G401 (cell line): ENCODE measurements at regions not wholly inside any gene's neighbourhood (a gene's known extent, or its start where the extent isn't known, plus 50 kb on each side); places are given as distances from the start of the nearest gene placed in this dataset.

Experiments used
- DNase-seq: peaks from one replicate; pipeline ENCODE4 v3.0.0-alpha.2; 2015; ENCODE audit warnings: low spot score
- in situ Hi-C: cut with HindIII; loops from 2 replicates; pipeline ENCODE4 v1.10.0; 2016; ENCODE audit warnings: low sequenced_read_pairs, mixed read lengths

DNA sequence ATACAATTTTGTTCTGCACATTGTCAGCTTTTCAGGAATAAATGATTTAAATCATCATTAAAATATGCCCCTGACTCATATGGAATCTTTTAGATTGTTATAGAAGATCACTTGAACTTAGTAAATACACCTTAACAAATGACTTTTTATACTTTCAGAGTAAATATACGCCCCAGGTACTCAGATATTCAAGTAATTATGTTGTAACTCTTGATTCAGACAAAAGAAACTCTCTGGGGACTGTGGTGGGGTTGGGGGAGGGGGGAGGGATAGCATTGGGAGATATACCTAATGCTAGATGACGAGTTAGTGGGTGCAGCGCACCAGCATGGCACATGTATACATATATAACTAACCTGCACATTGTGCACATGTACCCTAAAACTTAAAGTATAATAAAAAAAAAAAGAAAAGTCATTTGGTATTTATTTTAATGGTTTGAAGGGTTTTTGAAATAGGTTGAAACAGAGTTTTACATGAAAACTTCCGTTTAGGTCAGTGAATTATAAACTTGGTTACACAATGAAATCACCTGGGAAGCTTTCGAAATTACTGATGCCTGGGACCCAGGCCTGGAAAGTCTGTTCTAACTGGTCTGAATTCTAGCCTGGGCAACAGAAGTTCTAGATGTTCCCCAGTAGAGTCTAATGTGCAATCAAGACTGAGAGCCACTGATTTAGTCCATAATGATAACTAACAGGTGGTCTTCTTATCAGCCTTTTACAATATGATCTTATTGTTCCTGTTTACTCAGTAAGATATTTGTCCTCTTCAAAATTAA is 320.5 kb upstream of the NR5A2 start:
- DNase-seq, result no peak
- in situ Hi-C loops, result no loop called here

DNA sequence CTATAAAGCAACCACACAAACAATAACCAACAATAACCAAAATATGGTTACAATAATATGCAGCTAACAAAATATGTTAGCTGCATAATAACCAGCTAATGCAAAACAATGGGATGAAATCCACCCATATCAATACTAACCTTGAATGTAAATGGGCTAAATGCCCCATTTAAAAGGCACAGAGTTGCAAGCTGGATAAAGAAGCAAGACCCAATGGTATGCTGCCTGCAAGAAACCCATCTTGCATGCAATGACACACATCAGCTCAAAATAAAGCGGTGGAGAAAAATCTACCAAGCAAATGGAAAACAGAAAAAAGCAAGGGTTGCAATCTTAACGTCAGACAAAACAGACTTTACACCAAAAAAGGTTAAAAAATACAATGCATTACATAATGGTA is 316.5 kb upstream of the NR5A2 start:
- in situ Hi-C loops, result no loop called here
- DNase-seq, result no peak

DNA sequence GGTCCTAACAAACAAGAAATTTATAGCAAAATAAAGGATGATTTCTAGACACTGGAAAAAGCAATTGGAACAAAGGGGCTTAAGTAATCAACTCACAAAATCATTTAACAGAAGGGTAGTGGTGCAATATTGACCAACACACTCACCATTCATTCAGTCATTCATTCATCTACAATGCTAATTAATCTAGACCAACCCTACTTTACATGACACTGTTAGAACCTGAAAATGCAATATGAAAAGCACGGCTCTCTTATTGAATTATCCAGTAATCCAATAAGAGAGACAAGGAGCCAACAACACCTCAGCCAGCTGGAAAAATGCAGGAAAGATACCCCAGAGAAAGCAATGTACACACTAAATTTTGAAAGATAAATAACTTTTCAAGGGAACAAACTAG is 310.8 kb upstream of the NR5A2 start:
- no peak for DNase-seq
- in situ Hi-C loops, result no loop called here

DNA sequence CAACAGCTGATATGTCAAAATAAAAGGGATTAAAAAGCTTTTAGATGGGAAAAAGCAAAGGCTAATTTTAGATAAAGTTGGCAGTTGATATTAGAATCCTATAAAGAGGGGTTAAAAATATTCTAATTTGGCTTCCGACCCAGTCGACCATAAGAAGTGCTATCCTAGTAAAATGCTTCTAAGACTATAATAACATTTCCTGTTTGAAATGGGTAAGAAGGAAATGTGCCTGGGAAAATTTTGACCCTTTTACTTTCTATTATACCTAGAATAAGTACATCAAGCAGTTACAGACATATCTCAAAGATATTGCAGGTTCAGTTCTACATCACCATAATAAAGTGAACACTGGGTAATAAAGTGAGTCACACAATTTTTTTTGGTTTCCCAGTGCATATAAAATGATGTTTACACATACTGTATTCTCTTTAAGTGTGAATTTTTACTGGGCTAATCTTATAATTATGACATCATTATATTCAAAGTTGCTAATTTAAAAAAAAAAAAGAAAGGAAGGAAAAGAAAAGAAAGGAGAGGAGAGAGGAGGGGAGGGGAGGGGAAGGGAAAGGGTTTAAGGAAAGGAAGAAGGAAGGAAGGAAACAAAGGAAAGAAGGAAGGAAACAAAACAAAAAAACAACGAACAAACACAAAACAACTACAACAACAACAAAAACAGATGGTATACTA is 308.2 kb upstream of the NR5A2 start:
- DNase-seq, result no peak
- in situ Hi-C loops, result no loop called here

DNA sequence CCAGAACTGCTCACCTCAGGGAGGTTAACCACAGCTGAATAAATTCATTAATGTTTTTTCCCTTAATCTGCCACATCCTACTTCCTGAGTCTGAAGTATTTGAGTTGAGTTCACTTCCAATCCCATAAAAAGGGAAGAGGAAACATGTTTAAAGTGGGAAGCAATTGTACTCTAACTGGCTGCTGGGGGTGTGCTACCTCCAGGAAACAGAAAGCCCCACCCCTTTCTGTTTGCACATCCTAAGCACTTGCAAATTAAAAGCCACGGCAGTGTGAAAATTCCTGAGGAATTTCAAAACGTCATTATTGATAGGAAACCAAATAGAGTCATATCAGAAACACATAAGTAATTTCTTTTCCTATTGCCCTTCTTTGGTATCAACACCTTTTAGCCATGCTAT is 307.0 kb upstream of the NR5A2 start:
- DNase-seq, result no peak
- in situ Hi-C loops, result no loop called here

DNA sequence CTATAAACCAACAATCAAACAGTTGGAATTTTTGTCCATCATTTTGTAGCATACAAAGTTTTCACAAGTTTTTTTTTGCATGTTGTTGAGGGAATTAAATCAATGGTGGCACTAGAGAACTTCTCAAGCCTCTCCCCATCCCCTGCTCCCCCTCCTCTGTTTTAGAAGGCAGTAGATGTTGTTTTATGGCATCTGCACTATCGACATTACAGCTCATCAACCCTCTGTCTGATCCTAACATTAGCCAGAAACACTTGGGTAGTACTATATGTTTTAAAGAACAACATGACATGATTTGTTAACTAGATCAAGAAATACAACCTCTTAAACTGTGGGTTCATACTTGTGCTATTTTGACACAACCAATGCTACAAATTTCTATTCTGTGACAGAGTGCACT is 306.5 kb upstream of the NR5A2 start:
- DNase-seq, result no peak
- in situ Hi-C loops, result no loop called here

DNA sequence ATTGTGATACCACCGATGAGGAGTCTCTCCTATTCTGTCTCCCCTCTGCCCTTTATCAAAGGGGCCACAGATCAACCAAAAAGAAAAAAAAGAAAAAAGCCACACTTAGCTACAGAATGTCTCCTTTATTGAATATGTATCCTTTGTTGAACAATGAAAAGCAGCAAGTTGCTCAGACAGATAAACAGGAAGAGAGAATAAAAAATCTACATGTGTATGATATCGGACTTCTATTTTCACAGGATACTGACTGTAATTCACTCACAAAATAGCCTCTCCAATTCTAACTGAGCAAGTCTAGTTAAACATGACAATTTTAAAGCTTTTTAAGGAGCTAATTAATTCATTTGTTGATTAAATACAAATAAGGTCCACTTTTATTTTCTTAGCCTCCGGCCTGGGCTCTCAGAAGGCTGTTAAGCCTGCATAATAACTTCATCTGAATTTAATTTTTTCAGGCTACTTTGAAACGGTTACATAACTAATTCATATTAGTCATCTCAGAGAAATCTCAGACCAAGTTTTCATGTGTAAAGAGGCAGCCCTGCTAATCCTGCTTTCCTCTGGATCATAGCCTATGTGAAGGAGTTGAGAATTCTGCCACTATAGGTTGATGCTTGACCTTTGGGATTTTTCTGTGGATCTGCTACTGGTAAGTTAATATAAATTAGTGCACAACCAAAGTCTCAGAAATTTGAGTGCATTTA is 304.1 kb upstream of the NR5A2 start:
- DNase-seq, result no peak
- in situ Hi-C loops, result no loop called here

DNA sequence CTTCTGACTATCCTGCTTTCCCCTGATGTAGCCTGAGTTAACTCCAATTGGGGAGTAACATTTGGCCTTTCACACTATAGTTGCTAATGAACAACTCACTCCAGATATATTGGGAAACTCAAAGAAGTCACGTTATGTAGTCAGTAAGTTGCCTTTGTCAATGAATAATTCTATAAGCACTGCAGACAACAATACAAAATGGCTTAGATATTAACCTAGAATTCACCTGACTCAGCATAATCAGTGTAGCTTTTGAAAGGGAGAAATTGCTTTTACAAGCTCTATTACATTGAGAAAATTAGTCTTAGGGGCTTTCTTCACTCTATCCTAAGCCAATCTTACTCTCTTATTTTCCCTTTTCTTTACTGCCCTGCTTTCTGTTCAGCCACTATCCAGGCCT is 303.5 kb upstream of the NR5A2 start:
- in situ Hi-C loops, result no loop called here
- no peak for DNase-seq

DNA sequence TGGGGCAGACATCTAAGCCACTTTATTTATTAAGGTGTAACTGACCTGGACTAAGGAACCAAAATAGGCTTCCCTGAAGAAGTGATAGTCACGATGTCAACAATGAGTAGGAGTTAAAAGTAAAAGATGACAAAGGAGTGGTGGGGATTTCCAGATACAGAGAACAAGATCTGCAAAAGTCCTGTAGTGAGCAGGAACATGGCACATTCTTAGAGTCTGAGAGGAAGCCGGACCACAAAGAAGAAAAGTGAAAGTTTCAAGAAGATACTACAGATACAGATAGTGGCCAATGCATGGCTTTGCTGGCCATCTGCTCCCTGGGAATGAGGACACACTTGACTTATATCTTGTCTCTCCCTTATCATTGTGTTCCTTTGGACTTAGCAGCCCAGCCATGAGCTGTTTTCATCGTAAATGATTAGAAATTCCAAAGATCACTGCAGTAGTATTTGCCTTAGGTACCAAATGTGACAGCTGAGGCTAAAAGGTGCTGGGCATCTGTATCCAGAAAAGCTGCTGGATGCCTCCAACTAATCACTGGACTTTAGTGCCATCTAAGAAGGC is 302.4 kb upstream of the NR5A2 start:
- DNase-seq, result no peak
- in situ Hi-C loops, result no loop called here

DNA sequence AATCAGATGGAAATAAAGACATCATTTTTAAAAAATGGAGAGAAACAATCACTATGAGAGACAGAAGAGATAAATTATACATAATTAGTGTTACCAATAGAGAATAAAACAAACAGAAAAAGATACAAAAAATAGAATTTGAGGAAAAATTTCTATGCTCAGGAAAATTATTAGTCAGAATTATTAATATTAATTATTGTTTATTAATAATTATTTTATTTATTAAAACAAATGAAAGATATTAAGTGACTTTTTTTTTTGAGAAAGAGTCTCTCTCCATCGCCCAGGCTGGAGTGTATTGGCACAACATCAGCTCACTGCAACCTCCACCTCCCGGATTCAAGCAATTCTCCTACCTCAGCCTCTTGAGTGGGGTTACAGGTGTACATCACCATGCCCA is 299.8 kb upstream of the NR5A2 start:
- DNase-seq, result no peak
- in situ Hi-C loops, result no loop called here

DNA sequence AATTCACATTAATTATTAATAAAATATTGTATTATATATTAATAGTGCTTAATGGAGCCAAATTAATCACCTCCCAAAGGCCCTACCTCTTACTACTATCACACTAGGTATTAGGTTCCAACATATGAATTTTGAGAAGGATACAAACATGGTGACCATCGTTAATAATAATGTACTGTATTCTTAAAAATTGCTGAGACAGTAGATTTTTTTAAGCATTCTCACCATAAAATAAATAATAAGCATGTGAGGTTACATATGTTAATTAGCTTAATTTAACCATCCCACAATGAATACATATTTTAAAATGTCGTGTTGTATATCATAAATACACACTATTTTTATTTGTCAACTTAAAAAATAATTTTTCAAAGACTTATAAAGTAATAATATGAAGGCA is 299.2 kb upstream of the NR5A2 start:
- in situ Hi-C loops, result no loop called here
- DNase-seq, result no peak

DNA sequence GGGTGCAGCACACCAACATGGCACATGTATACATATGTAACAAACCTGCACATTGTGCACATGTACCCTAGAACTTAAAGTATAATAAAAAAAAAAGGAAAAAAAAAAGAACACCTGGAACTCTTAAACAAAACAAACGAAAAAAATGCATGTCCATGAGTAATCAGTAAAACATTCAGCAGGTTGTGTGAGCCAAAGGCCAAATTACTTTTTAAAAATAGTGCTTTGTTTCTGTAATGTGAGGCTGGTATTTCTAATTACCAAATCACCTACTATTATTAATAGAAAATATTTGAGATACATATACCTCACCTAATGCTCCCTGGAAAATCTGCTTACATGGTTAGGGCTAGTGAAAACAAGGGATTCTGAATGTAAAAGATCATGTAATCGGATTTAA is 294.4 kb upstream of the NR5A2 start:
- DNase-seq, result no peak
- in situ Hi-C loops, result no loop called here

DNA sequence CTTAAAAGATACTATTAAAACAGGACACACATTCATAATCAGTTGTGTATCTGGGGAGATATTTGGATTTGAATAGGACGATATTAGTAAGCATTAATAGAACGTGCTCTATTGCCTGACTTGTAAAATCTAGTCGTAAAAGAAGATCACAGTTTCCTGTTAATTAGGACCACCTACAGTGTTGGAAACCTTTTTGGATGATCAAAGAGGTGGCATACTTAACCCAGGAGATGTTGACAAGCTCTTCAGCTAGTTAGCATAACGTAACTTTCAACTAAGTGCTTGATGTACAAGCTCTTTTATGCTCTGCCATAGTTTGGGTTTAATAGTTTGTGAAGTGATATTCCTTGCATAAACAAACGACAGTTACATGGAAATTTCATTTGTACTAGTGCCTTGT is 293.3 kb upstream of the NR5A2 start:
- in situ Hi-C loops, result no loop called here
- DNase-seq, result no peak

DNA sequence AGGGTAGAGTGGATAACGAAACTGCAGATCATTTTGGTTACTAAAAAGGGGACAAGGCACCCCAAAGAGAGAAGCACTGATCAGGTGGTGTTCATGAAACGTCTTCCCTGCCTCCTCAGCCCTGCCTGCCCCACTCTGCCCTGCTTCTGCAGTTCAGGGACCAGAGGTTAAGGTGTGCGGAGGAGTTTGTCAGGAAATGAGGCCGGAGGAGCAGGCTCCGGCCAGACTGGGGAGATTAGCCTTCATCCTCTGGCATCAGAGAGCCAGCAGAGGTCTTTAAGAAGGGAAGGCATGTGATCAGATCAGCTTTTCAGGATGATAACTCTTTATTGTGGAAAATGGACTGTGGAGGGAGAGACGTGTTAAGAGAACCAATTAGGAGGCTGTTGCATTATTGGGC is 291.9 kb upstream of the NR5A2 start:
- no peak for DNase-seq
- in situ Hi-C loops, result no loop called here

DNA sequence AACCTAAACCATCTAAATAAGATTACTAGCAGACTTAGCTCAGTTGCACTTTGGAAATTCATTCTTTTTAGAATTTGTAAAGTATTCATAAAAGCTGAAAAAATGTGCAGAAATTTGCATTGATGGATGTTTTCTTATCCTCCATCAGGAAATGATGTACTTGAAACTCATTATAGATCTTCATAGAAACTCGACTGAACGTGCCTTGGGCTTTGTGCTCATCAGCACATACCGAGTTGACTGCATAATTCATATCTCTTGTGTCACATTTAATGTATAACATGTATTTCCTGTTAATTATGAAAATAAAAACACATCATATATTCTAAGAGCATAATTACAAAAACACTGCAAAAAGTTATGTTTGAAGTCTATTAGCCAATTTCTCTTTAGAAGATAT is 290.9 kb upstream of the NR5A2 start:
- no peak for DNase-seq
- in situ Hi-C loops, result no loop called here

DNA sequence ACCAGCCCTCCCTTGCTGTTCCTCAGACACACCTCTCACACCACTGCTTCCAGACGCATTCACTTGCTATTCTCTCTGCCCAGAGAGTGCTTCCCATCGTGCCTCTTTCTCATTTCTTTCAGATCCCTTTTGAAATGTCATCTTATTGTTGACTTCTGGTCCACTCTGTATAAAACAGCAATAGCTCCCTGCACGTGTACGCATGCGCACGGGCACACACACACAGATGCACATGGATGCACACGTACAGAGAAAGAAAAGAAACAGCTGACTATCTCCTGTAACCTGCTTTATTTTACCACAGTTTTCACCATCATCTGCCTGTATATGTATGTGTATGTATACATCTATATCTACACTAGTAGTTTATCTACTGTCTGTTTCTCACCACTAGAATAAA is 285.9 kb upstream of the NR5A2 start:
- in situ Hi-C loops, result no loop called here
- DNase-seq, result no peak

DNA sequence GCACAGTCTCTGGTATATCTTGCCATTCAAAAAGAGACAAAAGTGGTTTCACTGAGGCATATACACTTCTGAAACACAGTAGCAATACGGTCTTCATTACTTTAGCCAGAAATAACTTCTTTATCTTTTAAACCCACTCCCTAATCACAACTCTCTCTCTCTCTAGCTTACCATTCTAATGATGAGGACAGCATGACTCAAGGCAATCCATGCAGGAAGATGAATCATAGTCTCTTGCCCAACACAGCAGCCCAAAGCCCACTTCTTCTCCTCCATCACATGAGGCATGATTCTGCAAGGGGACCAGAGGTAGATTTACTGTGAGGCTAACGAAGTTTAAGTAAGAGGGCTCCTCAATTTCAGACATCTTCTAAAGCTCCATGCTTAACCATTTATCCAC is 285.0 kb upstream of the NR5A2 start:
- in situ Hi-C loops, result no loop called here
- DNase-seq, result no peak

DNA sequence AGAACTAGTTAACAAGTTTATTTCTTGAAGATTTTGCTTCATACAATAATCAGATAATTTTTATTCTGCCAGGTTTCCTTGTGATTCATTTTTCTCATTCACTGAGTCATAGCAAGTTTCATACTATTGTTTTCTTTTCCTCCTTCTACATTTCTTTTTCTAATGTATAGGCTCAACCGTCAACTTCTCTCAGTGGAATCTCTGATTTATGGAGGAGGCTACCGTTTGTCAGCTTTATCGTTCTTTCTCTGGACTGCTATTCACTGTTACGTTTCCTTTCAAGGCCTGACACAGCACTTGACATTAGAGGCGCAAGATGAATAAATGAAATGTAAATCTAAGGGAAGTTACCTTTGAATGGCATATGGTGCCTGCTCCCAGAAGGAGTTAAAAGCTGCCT is 284.3 kb upstream of the NR5A2 start:
- no peak for DNase-seq
- in situ Hi-C loops, result no loop called here

DNA sequence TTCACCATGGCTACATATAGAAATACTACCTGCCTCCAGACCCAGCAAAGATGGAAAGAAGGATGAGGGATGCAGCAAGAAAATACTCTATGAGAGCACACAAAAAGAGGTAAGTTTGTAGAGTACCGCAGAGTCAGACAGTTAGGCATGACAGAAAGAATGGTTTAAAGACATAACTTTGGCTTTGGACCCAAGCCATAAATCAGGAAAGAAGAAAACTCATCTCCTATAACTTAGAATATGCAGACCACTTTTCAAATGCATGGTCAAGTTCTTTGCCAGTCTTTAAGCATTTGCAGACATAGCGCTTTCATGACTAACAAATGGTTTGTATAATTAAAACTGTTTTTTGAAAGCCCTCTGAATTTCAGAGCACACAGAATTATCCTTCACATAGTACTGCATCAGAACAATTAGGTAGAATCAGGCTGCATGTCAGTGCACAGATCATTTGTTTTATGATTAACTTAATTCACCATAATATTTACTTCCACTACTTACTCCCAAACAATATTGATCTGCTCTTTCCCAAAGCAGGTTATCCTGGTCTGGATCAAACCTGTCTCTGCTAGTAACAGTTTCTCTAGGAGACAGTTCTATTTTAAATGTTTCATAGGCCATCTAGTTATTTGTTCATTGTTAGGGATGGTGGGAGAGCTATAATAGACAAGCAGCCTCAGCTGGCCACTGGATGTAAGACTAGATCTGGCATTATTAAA is 280.7 kb upstream of the NR5A2 start:
- in situ Hi-C loops, result no loop called here
- DNase-seq, result no peak

DNA sequence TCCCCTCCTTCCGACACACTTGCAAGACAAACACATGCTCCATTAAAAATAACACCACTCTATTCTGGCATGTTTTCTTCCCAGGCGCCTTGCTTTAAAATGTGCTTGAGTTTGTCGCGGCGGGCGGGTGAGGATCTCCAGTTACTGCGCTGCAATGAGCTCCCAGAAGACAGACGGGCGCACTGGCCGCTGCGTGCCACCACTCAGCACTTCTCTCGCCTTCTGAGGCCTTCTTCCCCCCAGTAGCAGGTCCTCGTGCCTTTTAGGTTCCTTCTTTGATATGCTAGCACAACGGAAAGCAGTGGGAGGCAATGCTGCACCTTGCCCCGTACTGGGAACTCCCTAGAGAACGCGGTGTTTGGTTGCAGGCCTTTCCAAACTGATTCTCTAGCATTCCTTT is 279.5 kb upstream of the NR5A2 start:
- no peak for DNase-seq
- in situ Hi-C loops, result no loop called here
